K562 (cell line): ENCODE measurements at regions not wholly inside any gene's neighbourhood (a gene's known extent, or its start where the extent isn't known, plus 50 kb on each side); places are given as distances from the start of the nearest gene placed in this dataset.

Experiments used
- ATAC-seq: fragments of 200-7000 bp; cut with Tn5 transposase; 3 replicates; pipeline ENCODE4 v1.9.1; 2020; ENCODE audit warnings: moderate library complexity
- BruUV-seq: library from RNA; stranded (reverse); fragments of 400-500 nt; replicated peaks from 2 replicates; lab custom pipeline; 2021; lab: Mats Ljungman, UMichigan
- CTCF ChIA-PET: fragments of 300-600 bp; formaldehyde crosslinking; extraction: SDS; loops from one replicate; lab custom pipeline; 2021; ENCODE audit warnings: low intra/inter-chr PET ratio; lab: Yijun Ruan, JAX
- POLR2A ChIA-PET: fragments of 300-600, 350-650 bp; sonication (Branson Sonifier 250); formaldehyde crosslinking; extraction: SDS; loops from one replicate; lab custom pipeline; 2021; ENCODE audit warnings: antibody characterized with exemption, inconsistent platforms; lab: Yijun Ruan, JAX
- DNase-seq, 4 experiments: peaks; one replicate each; pipeline versions ENCODE4 v3.0.0 to v3.0.0-alpha.2; 2011 to 2018; ENCODE audit warnings: low spot score in 3 of 4, mixed read lengths in 3 of 4; ENCODE audit errors: extremely low read depth in 1 of 4
- FAIRE-seq: peaks from 2 replicates; lab custom pipeline; 2011; peaks lifted over from hg19 to GRCh38; lab: Jason Lieb, UNC
- H2AFZ ChIP-seq: 2 replicates; pipeline ENCODE4 v1.6.0; 2011; ENCODE audit warnings: low read depth, low read length, control low read depth, inconsistent platforms
- H3K27ac ChIP-seq: fragments of 200-600 bp; 3 replicates; pipeline ENCODE4 v1.8.0; 2011; ENCODE audit warnings: low read depth, mild to moderate bottlenecking, control low read depth, inconsistent platforms, low read length, moderate library complexity, mixed read lengths; ENCODE audit errors: extremely low read depth
- H3K27me3 ChIP-seq, 2 experiments: fragments of 300-600 bp in 1 of 2; 2 replicates in 1 of 2; 3 replicates in 1 of 2; pipeline versions ENCODE4 v1.6.0 to v1.8.0; 2011; ENCODE audit warnings: inconsistent platforms in 2 of 2, low read length in 2 of 2, mild to moderate bottlenecking in 1 of 2, mixed read lengths in 1 of 2, moderate library complexity in 1 of 2; ENCODE audit not compliant: control insufficient read depth in 2 of 2, insufficient read depth in 2 of 2
- H3K36me3 ChIP-seq: fragments of 300-600 bp; 3 replicates; pipeline ENCODE4 v1.8.0; 2011; ENCODE audit warnings: mild to moderate bottlenecking, low read length, inconsistent platforms; ENCODE audit not compliant: control insufficient read depth, insufficient read depth
- H3K4me1 ChIP-seq, 2 experiments: fragments of 200-600 bp in 1 of 2; replicated peaks in 1 of 2; 2 replicates in 1 of 2; 3 replicates in 1 of 2; pipeline versions ENCODE4 v1.5.1 to v1.8.0; 2011; ENCODE audit warnings: inconsistent platforms in 2 of 2, low read length in 2 of 2, mild to moderate bottlenecking in 1 of 2, mixed read lengths in 1 of 2, moderate library complexity in 1 of 2; ENCODE audit not compliant: control insufficient read depth in 2 of 2, insufficient read depth in 2 of 2
- H3K4me2 ChIP-seq: 2 replicates; pipeline ENCODE4 v1.6.1; 2011; ENCODE audit warnings: low read length, control low read depth, inconsistent platforms, mixed read lengths; ENCODE audit not compliant: insufficient read depth
- H3K4me3 ChIP-seq: fragments of 200-600 bp; sonication (generic), shearing (Covaris generic); 2 replicates; pipeline ENCODE4 v1.5.1; 2016; ENCODE audit warnings: control low read depth, inconsistent platforms
- H3K79me2 ChIP-seq: fragments of 200-600 bp; 3 replicates; pipeline ENCODE4 v1.8.0; 2011; ENCODE audit warnings: low read length, inconsistent platforms; ENCODE audit not compliant: control insufficient read depth, insufficient read depth
- H3K9ac ChIP-seq, 2 experiments: 2 replicates each; pipeline versions ENCODE4 v1.6.0 to v1.6.1; 2011; ENCODE audit warnings: low read depth in 2 of 2, low read length in 2 of 2, control low read depth in 1 of 2, inconsistent platforms in 1 of 2, mild to moderate bottlenecking in 1 of 2, mixed read lengths in 1 of 2; ENCODE audit not compliant: insufficient read depth in 1 of 2
- H3K9me1 ChIP-seq: one replicate; pipeline ENCODE4 v1.6.0; 2011; ENCODE audit warnings: inconsistent platforms, mild to moderate bottlenecking, low read length, moderate library complexity; ENCODE audit not compliant: control insufficient read depth, insufficient read depth
- H3K9me3 ChIP-seq: replicated peaks from 2 replicates; pipeline ENCODE4 v1.5.1; 2011; ENCODE audit warnings: low read depth, low read length, inconsistent platforms; ENCODE audit not compliant: control insufficient read depth, insufficient read depth
- H4K20me1 ChIP-seq: replicated peaks from 2 replicates; pipeline ENCODE4 v1.6.1; 2011; ENCODE audit warnings: low read length, inconsistent platforms, mixed read lengths; ENCODE audit not compliant: control insufficient read depth, insufficient read depth
- CSDE1 ChIP-seq, 2 experiments: fragments of 450-650 bp; IDR thresholded peaks; 2 replicates each; pipeline ENCODE4 v1.6.1; 2016; ENCODE audit warnings: mild to moderate bottlenecking in 1 of 2
- PHF20 ChIP-seq: fragments of 450-650 bp; IDR thresholded peaks from 2 replicates; pipeline ENCODE4 v1.6.1; 2018; ENCODE audit not compliant: partially characterized antibody
- RHOXF2B ChIP-seq: fragments of 250-450 bp; sonication (Bioruptor Pico); conservative IDR thresholded peaks from 2 replicates; pipeline ENCODE4 v1.5.1; 2021
- TCF7 ChIP-seq: sonication (generic); IDR thresholded peaks from 2 replicates; pipeline ENCODE4 v1.6.1; 2016; ENCODE audit warnings: antibody characterized with exemption, borderline replicate concordance
- ZKSCAN8 ChIP-seq: fragments of 200-800 bp; sonication (Bioruptor generic); IDR thresholded peaks from 2 replicates; pipeline ENCODE4 v1.6.1; 2016; ENCODE audit warnings: missing genetic modification characterization, missing compliant biosample characterization
- ZNF124 ChIP-seq: sonication (generic); formaldehyde crosslinking; IDR thresholded peaks from 2 replicates; pipeline ENCODE4 v1.8.1; 2022; ENCODE audit warnings: missing genetic modification reagents
- ZNF184 ChIP-seq: sonication (generic); formaldehyde crosslinking; IDR thresholded peaks from 2 replicates; pipeline ENCODE4 v1.5.0; 2020; ENCODE audit warnings: missing genetic modification reagents
- in situ Hi-C: fragments of 300-500 bp; cut with MboI; formaldehyde crosslinking; loops from 4 replicates; pipeline ENCODE4 v1.15.0; 2018; ENCODE audit warnings: inconsistent platforms, mixed read lengths
- intact Hi-C: fragments of 100-400 bp; cut with micrococcal nuclease; formaldehyde crosslinking; loops from 2 replicates; pipeline ENCODE4 v1.14.2; 2022
- TF ChIP-seq, protein P1 (sequence below): IDR thresholded peaks from 3 replicates; pipeline ENCODE4 v1.6.1; 2011; ENCODE audit warnings: borderline replicate concordance, mild to moderate bottlenecking, moderate library complexity; ENCODE audit not compliant: insufficient read length; ENCODE audit errors: extremely low read depth

DNA sequence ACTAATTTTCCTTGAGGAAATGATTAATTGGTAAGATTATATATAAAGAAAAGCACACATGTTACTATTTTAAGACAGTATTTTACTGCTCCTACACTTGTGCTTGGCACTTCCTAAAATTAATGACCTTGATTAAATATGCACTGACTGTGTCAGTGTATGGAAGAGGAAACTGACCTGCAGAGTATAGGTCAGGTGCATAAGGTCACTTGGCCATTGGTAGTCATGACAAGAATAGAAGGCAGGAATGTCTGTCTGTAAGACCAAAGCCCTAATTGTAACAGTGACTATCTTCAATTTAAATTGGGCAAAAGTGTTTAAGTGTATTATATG is 128.0 kb upstream of the KCNK2 start:
- no peaks in the 10 kb centered on the region for H3K27me3 ChIP-seq
- H3K36me3 ChIP-seq: no peaks in the 10 kb centered on the region
- in situ Hi-C loops: no loop called here
- no peak overlapping the region for H2AFZ ChIP-seq
- H3K4me1 ChIP-seq: no peaks in the 10 kb centered on the region
- BruUV-seq: no TSS peak
- no peaks in the 10 kb centered on the region for H3K9me3 ChIP-seq
- CTCF ChIA-PET: interaction anchor here (0.5 kb wide), 1 partner anchor 39 kb away, joined by 3 read pairs; no protein-coding TSS in a partner anchor
- FAIRE-seq (no peak), ATAC-seq (no peak), DNase-seq (no peak)
- POLR2A ChIA-PET: no interaction called here
- no peak overlapping the region for H3K4me3 ChIP-seq
- H4K20me1 ChIP-seq: no peaks in the 10 kb centered on the region
- no peaks in the 10 kb centered on the region for H3K79me2 ChIP-seq
- no peak overlapping the region for H3K4me2 ChIP-seq
- H3K9ac ChIP-seq: no peak overlapping the region
- TF ChIP-seq ZKSCAN8 (CRISPR knock-in tag): no peak
- TF ChIP-seq PHF20: no peak
- TF ChIP-seq, protein P1, sequence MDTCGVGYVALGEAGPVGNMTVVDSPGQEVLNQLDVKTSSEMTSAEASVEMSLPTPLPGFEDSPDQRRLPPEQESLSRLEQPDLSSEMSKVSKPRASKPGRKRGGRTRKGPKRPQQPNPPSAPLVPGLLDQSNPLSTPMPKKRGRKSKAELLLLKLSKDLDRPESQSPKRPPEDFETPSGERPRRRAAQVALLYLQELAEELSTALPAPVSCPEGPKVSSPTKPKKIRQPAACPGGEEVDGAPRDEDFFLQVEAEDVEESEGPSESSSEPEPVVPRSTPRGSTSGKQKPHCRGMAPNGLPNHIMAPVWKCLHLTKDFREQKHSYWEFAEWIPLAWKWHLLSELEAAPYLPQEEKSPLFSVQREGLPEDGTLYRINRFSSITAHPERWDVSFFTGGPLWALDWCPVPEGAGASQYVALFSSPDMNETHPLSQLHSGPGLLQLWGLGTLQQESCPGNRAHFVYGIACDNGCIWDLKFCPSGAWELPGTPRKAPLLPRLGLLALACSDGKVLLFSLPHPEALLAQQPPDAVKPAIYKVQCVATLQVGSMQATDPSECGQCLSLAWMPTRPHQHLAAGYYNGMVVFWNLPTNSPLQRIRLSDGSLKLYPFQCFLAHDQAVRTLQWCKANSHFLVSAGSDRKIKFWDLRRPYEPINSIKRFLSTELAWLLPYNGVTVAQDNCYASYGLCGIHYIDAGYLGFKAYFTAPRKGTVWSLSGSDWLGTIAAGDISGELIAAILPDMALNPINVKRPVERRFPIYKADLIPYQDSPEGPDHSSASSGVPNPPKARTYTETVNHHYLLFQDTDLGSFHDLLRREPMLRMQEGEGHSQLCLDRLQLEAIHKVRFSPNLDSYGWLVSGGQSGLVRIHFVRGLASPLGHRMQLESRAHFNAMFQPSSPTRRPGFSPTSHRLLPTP: no peak
- no peak for TF ChIP-seq TCF7
- TF ChIP-seq CSDE1 (IDR thresholded peaks at IDR 0.05): no peak
- no peak for TF ChIP-seq ZNF124 (CRISPR knock-in tag)
- TF ChIP-seq ZNF184 (CRISPR knock-in tag): no peak
- no peak for TF ChIP-seq RHOXF2B (CRISPR knock-in tag)
- intact Hi-C loops: no loop called here
- no peaks in the 10 kb centered on the region for H3K9me1 ChIP-seq
- no peak overlapping the region for H3K27ac ChIP-seq
